Activated gamma-delta T cell (primary cell): ENCODE measurements at regions not wholly inside any gene's neighbourhood (a gene's known extent, or its start where the extent isn't known, plus 50 kb on each side); places are given as distances from the start of the nearest gene placed in this dataset.
"Not testable (repeated sequence)": the region's sequence is repeated elsewhere in the genome, so short reads cannot be mapped to it uniquely, and the experiment has no call there.

Source experiments
- DNase-seq: peaks from one replicate; lab custom pipeline; 2025; lab: John Stamatoyannopoulos, UW

- no peak for DNase-seq
Observed at GRCh38 chr10:83516788-83517187, 622.5 kb upstream of the GHITM start.

GRCh38 chr10:83517456-83517855, 621.9 kb upstream of the GHITM start:
- DNase-seq: no peak

- DNase-seq: no peak
Observed at GRCh38 chr10:83518779-83519178, 620.5 kb upstream of the GHITM start.

GRCh38 chr10:83520386-83520785, 618.9 kb upstream of the GHITM start:
- DNase-seq: not testable (repeated sequence)

GRCh38 chr10:83522456-83522855, 616.9 kb upstream of the GHITM start:
- DNase-seq: no peak

GRCh38 chr10:83522881-83523386, 616.4 kb upstream of the GHITM start:
- no peak for DNase-seq

- DNase-seq: no peak
Observed at GRCh38 chr10:83527934-83528333, 611.4 kb upstream of the GHITM start.

- no peak for DNase-seq
Observed at GRCh38 chr10:83533290-83533689, 606.0 kb upstream of the GHITM start.

- no peak for DNase-seq
Observed at GRCh38 chr10:83536426-83536825, 602.9 kb upstream of the GHITM start.

GRCh38 chr10:83538047-83538446, 601.3 kb upstream of the GHITM start:
- no peak for DNase-seq

- DNase-seq: no peak
Observed at GRCh38 chr10:83539528-83540308, 599.6 kb upstream of the GHITM start.

GRCh38 chr10:83541046-83541445, 598.3 kb upstream of the GHITM start:
- no peak for DNase-seq

GRCh38 chr10:83542774-83543411, 596.4 kb upstream of the GHITM start:
- DNase-seq: no peak

- no peak for DNase-seq
Observed at GRCh38 chr10:83543691-83544462, 595.4 kb upstream of the GHITM start.

GRCh38 chr10:83545901-83546391, 593.4 kb upstream of the GHITM start:
- no peak for DNase-seq

- DNase-seq: not testable (repeated sequence)
Observed at GRCh38 chr10:83551190-83551589, 588.1 kb upstream of the GHITM start.

- DNase-seq: no peak
Observed at GRCh38 chr10:83553366-83553765, 585.9 kb upstream of the GHITM start.

GRCh38 chr10:83555264-83555663, 584.0 kb upstream of the GHITM start:
- DNase-seq: no peak

- DNase-seq: no peak
Observed at GRCh38 chr10:83562381-83562780, 576.9 kb upstream of the GHITM start.

GRCh38 chr10:83564889-83565588, 574.3 kb upstream of the GHITM start:
- DNase-seq: no peak

- DNase-seq: no peak
Observed at GRCh38 chr10:83572036-83572435, 567.3 kb upstream of the GHITM start.

- DNase-seq: no peak
Observed at GRCh38 chr10:83574770-83575169, 564.5 kb upstream of the GHITM start.
